ENCODE measurements at regions not wholly inside any gene's neighbourhood (a gene's known extent, or its start where the extent isn't known, plus 50 kb on each side); places are given as distances from the start of the nearest gene placed in this dataset.

DNA sequence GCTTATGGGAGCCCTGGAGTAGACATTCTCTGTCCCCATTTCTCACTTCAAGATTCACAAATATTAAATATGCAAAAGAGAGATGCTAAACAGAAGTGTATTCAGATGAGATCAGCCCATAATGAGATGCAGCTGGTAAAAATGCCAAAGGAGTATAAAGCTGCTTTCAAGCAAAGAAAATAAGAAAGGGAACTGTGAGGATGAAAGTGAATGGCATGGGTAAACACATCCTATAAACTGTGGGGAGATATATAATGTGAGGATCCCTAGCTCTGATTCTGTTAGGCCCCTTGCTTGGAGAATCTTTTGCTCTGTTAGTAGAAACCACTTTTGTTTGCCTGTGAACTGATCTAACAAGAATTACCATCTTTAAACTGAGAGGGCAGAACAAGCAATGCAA, 396.6 kb downstream of the SOX2 start:
- TF ChIP-seq, protein P1, sequence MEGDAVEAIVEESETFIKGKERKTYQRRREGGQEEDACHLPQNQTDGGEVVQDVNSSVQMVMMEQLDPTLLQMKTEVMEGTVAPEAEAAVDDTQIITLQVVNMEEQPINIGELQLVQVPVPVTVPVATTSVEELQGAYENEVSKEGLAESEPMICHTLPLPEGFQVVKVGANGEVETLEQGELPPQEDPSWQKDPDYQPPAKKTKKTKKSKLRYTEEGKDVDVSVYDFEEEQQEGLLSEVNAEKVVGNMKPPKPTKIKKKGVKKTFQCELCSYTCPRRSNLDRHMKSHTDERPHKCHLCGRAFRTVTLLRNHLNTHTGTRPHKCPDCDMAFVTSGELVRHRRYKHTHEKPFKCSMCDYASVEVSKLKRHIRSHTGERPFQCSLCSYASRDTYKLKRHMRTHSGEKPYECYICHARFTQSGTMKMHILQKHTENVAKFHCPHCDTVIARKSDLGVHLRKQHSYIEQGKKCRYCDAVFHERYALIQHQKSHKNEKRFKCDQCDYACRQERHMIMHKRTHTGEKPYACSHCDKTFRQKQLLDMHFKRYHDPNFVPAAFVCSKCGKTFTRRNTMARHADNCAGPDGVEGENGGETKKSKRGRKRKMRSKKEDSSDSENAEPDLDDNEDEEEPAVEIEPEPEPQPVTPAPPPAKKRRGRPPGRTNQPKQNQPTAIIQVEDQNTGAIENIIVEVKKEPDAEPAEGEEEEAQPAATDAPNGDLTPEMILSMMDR (conservative IDR thresholded peaks at IDR 0.05), result no peak
- TF ChIP-seq EZH2 (IDR thresholded peaks at IDR 0.05; ENCODE audit: low read depth), result no peak

All from PC-9 (cell line).